ENCODE measurements at regions not wholly inside any gene's neighbourhood (a gene's known extent, or its start where the extent isn't known, plus 50 kb on each side); places are given as distances from the start of the nearest gene placed in this dataset.

DNA sequence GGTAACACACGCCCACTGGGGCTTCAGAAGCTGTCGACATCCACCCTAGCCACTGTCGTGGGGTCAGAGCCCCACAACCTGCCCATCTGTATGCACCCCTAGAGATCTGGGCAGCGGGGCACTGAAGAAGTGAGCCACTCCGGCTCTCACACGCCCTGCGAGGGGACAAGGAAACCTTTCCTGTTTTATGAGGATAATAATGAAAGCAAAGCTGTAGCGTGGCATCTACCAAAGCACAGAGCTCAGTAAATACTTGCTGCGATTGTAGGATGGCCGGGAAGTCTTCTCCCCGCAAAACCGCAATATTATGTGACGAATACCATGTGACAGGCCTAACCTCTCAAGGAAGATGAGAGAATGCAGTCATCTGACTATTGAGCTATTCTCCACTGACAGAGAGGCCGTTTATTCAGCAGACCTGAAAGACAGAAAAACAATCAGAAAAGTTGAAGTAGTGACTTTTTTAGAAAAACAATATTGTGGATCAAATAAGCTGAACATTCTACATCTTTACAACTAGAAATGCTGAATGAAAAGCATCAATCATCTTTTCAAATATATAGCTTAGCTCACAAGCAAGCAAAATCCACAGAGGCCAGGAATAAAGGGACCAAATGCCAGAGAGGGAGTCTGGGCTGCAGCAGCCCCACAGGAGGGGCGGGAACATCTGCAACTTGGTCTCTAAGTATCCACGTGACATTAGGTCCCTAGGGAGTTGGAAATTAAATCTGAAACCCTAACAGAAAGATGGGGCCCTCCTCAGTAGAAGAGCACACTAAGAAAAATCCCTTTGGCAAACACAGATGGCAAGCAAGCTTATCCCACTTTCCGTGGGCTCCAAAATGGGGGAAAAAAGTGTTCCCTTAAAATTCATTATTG lies 207.8 kb downstream of the TTLL2 start:
- Histone ChIP-seq H3K27ac (no peak overlapping the region), H3K36me3 (no peaks in the 10 kb centered on the region), H3K4me1 (no peaks in the 10 kb centered on the region), H3K4me3 (no peak overlapping the region), H3K9me3 (no peaks in the 10 kb centered on the region), H3K27me3 (peaks cover 7% of the 10 kb centered on the region)
- WGBS = 88% methylated on average over 17 of the region's 17 CpGs
- TF ChIP-seq EP300 (IDR thresholded peaks at IDR 0.05) (no peak), POLR2A (IDR thresholded peaks at IDR 0.05) (no peak), POLR2AphosphoS5 (IDR thresholded peaks at IDR 0.05) (no peak), CTCF (IDR thresholded peaks at IDR 0.05) (no peak)
- DNase-seq (ENCODE audit: low spot score in 2 of 2) = no peak

DNA sequence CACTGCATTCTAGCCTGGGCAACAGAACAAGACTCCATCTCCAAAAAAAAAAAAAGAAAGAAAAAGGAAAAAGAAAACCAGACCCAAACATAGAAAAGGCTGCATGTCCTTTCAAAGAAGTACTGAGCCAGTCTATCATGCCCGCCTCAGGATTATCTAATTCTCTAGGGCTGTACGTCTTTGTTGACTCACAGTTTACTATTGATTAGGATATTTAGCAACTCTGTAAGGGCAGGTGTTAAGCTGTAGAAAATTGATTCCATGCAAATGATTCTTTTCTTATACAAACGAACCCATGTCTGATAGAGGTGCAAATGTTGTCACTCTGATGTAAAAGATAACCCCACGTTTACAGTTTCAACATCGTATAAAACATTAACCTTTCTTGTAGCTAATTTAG lies 209.0 kb downstream of the TTLL2 start:
- no peak overlapping the region for H3K4me3 ChIP-seq
- DNase-seq (ENCODE audit: low spot score in 2 of 2) = no peak
- no peaks in the 10 kb centered on the region for H3K4me1 ChIP-seq
- peaks cover 7% of the 10 kb centered on the region for H3K27me3 ChIP-seq
- no peak for TF ChIP-seq POLR2A (IDR thresholded peaks at IDR 0.05)
- TF ChIP-seq CTCF (IDR thresholded peaks at IDR 0.05) = no peak
- TF ChIP-seq EP300 (IDR thresholded peaks at IDR 0.05) = no peak
- TF ChIP-seq POLR2AphosphoS5 (IDR thresholded peaks at IDR 0.05) = no peak
- 44% methylated on average over 5 of the region's 5 CpGs for WGBS
- no peaks in the 10 kb centered on the region for H3K36me3 ChIP-seq
- no peak overlapping the region for H3K27ac ChIP-seq
- H3K9me3 ChIP-seq = no peaks in the 10 kb centered on the region

DNA sequence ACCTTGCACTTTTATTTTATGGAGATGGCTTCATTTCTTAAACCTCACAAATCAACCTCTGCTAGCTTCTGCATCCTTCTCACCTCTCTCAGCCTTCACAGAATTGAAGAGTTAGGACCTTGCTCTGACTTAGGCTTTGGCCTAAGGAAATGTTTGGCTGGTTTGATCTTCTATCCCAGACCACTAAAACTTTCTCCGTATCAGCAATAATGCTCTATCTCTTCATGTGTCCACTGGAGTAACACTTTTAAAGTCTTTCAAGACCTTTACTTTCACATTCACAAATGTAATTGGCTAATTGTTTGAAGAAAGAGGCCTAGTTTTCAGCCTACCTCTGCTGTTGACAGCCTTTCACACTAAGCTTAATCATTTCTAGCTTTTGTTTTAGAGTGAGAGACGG lies 212.9 kb downstream of the TTLL2 start:
- Histone ChIP-seq H3K4me3 (no peak overlapping the region), H3K9me3 (no peaks in the 10 kb centered on the region), H3K36me3 (no peaks in the 10 kb centered on the region), H3K4me1 (no peaks in the 10 kb centered on the region), H3K27me3 (peaks cover 4% of the 10 kb centered on the region), H3K27ac (no peak overlapping the region)
- 90% methylated on average over 2 of the region's 2 CpGs for WGBS
- DNase-seq (ENCODE audit: low spot score in 2 of 2) = no peak
- no peak for TF ChIP-seq POLR2A (IDR thresholded peaks at IDR 0.05)
- no peak for TF ChIP-seq EP300 (IDR thresholded peaks at IDR 0.05)
- TF ChIP-seq POLR2AphosphoS5 (IDR thresholded peaks at IDR 0.05) = no peak
- TF ChIP-seq CTCF (IDR thresholded peaks at IDR 0.05) = no peak

GRCh38 chr6:167538746-167539145 lies 213.9 kb downstream of the TTLL2 start:
- no peaks in the 10 kb centered on the region for H3K36me3 ChIP-seq
- no peak overlapping the region for H3K4me3 ChIP-seq
- H3K27me3 ChIP-seq = peaks cover 4% of the 10 kb centered on the region
- H3K9me3 ChIP-seq = no peaks in the 10 kb centered on the region
- H3K27ac ChIP-seq = no peak overlapping the region
- TF ChIP-seq POLR2A (IDR thresholded peaks at IDR 0.05) = no peak
- TF ChIP-seq POLR2AphosphoS5 (IDR thresholded peaks at IDR 0.05) = no peak
- TF ChIP-seq CTCF (IDR thresholded peaks at IDR 0.05) = no peak
- TF ChIP-seq EP300 (IDR thresholded peaks at IDR 0.05) = no peak
- WGBS = 25% methylated on average over 4 of the region's 4 CpGs
- DNase-seq (ENCODE audit: low spot score in 2 of 2) = no peak
- peaks cover 3% of the 10 kb centered on the region for H3K4me1 ChIP-seq

DNA sequence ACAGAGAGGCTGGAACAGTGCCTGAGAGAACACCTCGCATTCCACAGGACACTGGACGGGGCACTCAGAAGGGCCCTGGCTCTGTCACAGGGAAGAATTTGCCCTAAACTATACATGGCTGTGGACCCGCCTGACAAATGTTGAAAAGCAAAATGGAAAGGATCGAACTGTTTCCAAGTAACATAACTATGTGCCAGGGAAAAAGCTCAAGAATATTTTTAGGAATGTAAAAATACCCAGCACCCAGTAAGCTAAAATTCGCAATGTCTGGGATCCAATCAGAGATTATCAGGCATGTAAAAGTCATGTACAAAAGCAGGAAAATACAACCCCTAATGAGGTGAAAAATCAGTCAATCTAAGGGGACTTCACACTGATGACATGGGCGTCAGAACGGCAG lies 215.9 kb downstream of the TTLL2 start:
- WGBS = 86% methylated on average over 7 of the region's 7 CpGs
- Histone ChIP-seq H3K4me3 (no peak overlapping the region), H3K36me3 (no peaks in the 10 kb centered on the region), H3K27ac (no peak overlapping the region), H3K9me3 (no peaks in the 10 kb centered on the region), H3K4me1 (peaks cover 3% of the 10 kb centered on the region), H3K27me3 (peaks cover 4% of the 10 kb centered on the region)
- no peak for DNase-seq (ENCODE audit: low spot score in 2 of 2)
- TF ChIP-seq CTCF (IDR thresholded peaks at IDR 0.05) (no peak), EP300 (IDR thresholded peaks at IDR 0.05) (no peak), POLR2AphosphoS5 (IDR thresholded peaks at IDR 0.05) (no peak), POLR2A (IDR thresholded peaks at IDR 0.05) (no peak)

All from suprapubic skin (tissue), 4 donors.